ENCODE measurements at regions not wholly inside any gene's neighbourhood (a gene's known extent, or its start where the extent isn't known, plus 50 kb on each side); places are given as distances from the start of the nearest gene placed in this dataset.

DNA sequence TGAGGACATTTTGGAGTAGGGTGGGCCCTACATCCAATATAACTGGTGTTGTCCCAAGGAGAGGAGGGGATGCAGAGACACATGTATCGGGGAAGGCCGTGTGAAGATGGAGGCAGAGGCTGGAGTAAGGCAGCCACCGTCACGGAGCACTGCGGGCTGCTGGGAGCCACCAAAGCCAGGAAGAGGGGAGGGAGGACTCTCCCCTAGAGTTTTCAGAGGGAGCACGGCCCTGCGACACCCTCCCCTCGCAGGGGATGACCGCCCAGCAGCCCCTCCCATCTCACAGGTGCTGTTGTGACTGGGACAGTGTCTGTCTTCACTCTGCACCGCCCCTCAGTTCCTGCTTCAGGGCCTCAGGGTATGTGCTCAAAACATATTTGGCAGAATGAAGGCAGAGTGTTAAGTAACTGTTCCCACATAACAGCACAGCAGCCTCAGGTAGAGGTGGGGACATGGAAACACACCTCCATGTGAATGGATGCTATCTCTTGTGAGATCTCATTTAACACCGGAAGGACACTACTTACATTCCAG is 82.2 kb downstream of the RBFOX3 start:
- DNase-seq (ENCODE audit: low read depth), result no peak
- no peak overlapping the region for H3K4me3 ChIP-seq (ENCODE audit: low read depth, low read length)
- TF ChIP-seq, protein P1, sequence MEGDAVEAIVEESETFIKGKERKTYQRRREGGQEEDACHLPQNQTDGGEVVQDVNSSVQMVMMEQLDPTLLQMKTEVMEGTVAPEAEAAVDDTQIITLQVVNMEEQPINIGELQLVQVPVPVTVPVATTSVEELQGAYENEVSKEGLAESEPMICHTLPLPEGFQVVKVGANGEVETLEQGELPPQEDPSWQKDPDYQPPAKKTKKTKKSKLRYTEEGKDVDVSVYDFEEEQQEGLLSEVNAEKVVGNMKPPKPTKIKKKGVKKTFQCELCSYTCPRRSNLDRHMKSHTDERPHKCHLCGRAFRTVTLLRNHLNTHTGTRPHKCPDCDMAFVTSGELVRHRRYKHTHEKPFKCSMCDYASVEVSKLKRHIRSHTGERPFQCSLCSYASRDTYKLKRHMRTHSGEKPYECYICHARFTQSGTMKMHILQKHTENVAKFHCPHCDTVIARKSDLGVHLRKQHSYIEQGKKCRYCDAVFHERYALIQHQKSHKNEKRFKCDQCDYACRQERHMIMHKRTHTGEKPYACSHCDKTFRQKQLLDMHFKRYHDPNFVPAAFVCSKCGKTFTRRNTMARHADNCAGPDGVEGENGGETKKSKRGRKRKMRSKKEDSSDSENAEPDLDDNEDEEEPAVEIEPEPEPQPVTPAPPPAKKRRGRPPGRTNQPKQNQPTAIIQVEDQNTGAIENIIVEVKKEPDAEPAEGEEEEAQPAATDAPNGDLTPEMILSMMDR (IDR thresholded peaks at IDR 0.05; ENCODE audit: control insufficient read depth, extremely low read depth, insufficient read depth), result no peak

DNA sequence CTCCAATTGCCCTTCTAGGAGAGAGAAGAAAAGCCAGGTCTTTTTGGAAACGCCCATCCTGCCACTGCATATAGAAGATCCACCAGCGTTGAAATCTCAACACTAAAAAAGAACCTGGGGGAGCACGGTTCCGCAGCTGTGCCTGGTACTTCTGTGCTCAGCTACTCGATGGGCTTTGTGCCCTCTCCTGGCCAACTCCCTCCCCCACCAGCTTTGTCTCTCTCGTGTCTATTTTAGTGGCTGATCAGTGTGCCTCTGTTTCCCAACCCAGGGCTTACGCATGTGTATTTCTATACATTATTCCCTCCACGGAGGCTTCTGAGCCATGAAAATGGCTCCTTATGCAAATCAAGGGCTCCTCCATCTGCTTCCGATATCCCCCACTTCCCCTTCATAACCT is 83.5 kb downstream of the RBFOX3 start:
- no peak for DNase-seq (ENCODE audit: low read depth)
- no peak overlapping the region for H3K4me3 ChIP-seq (ENCODE audit: low read depth, low read length)
- TF ChIP-seq, protein P1 (IDR thresholded peaks at IDR 0.05; ENCODE audit: control insufficient read depth, extremely low read depth, insufficient read depth), result no peak

DNA sequence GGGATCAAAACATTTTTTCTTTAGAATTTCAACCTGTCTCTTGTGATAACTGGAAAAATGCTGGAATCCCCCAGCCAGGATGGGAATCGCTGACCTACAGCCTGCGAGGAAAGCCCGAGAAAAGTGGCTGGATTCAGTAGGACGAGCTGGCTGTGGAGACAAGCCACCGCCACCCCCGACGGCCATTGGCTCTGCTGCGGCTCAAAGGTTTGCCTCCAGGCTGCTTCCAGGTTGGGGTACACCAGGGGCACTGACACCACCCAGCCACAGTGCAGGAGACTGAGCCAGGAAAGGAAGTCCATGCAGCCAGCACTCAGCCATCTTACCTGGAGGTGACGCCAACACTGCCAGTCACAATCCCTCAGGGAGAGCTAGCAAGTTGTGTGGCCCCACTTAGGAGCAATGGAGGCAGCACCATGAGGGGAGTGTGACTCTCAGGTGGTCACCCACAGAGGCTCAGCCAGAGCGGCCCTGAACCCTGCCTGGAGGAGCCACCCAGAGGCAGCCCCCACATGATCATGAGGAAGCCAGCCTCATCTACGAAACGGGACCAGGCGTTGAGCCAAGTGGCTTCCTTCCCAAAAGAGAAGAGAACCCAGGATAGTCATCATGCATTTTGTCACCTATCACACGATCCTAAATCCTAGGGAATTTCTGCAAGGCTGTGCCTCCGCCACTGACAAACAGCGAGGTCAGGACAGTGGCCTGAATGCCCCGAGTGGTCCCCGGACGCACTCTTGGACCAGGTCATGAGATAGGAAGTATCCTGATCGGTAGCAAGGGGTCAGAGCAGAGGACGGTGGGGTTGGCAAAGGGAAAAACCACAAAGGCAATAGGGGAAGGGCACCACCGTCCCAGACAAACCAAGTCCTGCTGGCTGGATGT is 84.8 kb downstream of the RBFOX3 start:
- TF ChIP-seq, protein P1 (IDR thresholded peaks at IDR 0.05; ENCODE audit: control insufficient read depth, extremely low read depth, insufficient read depth), result no peak
- DNase-seq (ENCODE audit: low read depth), result no peak

DNA sequence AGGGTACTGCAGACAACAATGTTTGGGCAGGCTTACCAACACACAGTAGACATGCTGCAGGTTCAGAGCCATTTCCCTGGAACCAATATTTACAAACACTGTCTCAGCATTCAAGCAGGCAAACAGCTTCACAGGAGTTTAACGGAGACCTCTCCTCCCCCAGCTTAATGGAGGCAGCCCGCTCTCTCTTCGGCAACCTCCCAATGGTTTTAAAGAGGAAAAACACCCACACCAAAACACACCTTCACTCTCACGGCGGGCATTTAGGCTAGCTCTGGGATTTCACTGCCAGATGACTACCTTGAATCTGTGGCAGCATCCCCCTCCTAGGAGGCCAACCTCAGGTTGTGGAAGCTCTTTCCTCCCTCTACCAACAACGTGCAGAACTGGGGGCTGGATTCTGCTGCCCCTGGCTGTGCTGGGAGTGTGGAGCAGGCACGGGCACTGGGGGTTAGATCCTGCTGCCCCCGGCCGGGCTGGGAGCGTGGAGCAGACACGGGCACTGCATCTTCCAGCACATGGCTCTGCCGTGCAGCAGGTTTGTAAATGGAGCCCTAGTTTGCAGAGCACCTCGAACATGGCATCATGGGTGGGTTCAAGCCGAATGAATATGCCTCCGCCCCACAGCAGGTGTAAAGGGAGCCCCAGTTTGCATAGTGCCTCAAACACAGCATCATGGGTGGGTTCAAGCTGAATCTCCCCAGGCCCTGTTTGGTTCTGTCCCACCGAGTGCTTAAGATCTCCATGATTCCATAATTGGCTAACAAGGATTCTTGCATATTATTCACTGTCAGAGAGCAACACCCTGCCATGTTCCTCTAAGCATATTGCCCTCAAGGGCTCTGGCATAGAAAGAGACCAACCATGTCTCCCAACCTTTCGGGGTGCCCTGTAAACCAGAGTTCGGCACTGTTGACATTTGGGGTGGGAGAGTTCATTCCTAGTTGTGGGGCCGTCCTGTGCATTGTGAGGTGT is 86.4 kb downstream of the RBFOX3 start:
- DNase-seq (ENCODE audit: low read depth), result no peak
- no peak overlapping the region for H3K4me3 ChIP-seq (ENCODE audit: low read depth, low read length)
- TF ChIP-seq, protein P1 (IDR thresholded peaks at IDR 0.05; ENCODE audit: control insufficient read depth, extremely low read depth, insufficient read depth), result no peak

More for the DNA sequence above, 84.8 kb downstream of the RBFOX3 start:
- no peak overlapping the region for H3K4me3 ChIP-seq (ENCODE audit: low read depth, low read length)

DNA sequence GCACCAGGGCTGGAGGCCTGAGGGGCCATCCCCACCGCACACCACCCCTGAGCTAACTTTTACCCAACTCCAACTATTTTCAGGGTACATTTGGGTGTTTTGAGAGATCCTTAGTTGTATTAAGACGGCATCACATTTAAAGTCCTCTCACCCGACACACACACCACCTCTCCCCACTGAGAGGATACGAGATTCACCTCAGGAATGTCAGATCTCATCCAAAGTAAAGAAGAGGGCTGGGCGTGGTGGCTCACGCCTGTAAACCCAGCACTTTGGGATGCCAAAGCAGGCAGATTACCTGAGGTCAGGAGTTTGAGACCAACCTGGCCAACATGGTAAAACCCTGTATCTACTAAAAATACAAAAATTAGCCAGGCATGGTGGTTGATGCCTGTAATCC is 88.4 kb downstream of the RBFOX3 start:
- TF ChIP-seq, protein P1 (IDR thresholded peaks at IDR 0.05; ENCODE audit: control insufficient read depth, extremely low read depth, insufficient read depth), result no peak
- DNase-seq (ENCODE audit: low read depth), result no peak
- H3K4me3 ChIP-seq (ENCODE audit: low read depth, low read length), result no peak overlapping the region

DNA sequence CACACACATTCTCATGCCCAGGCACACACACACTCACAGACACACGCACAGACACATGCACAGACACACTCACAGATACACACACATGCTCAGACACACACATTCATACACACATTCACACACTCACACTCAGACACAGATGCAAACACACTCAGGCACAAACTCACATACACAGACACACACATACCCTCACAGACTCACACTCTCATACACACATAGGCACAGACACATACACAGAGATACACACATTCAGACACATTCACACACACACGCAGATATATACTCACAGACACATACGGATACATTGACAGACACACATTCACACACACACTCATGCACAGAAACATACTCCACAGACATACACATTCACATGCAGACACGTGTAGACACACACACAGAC is 89.6 kb downstream of the RBFOX3 start:
- no peak for DNase-seq (ENCODE audit: low read depth)
- TF ChIP-seq, protein P1 (IDR thresholded peaks at IDR 0.05; ENCODE audit: control insufficient read depth, extremely low read depth, insufficient read depth), result no peak
- H3K4me3 ChIP-seq (ENCODE audit: low read depth, low read length), result no peak overlapping the region

All from LNCaP clone FGC (cell line).